ENCODE measurements at regions not wholly inside any gene's neighbourhood (a gene's known extent, or its start where the extent isn't known, plus 50 kb on each side); places are given as distances from the start of the nearest gene placed in this dataset.

DNA sequence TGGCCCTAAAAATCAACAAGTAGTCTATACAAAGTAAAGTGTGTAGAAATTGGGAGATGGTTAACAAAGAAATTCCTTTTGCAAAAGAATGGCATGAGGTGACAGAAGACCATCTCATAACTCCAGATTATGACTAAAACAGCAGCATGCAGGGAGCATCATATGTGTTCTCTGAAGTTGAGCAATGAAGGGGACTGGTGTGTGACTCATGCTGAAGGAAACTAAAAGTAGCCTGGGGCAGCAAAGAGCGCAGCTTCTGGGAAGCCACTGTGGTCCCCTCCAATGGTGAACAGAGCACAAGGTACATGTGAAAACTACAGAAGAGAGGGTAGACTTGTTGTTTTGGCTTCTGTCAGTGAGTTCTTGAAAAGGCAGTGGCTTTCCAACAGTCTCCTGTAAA, 133.4 kb downstream of the MACC1 start:
- Histone ChIP-seq H4K91ac (ENCODE audit: low read length) (no peak overlapping the region), H3K4me2 (ENCODE audit: low read length, poor library complexity, severe bottlenecking) (no peak overlapping the region), H2BK15ac (ENCODE audit: low read depth, poor library complexity, severe bottlenecking) (no peak overlapping the region), H3K9ac (ENCODE audit: low read length) (peak overlapping the region; percentile 78), H2BK120ac (ENCODE audit: low read depth, low read length) (no peak overlapping the region), H3K36me3 (ENCODE audit: control insufficient read depth in 1 of 2, insufficient read depth in 2 of 2, low read depth in 1 of 2, low read length in 2 of 2) (no peaks in the 10 kb centered on the region), H2BK5ac (ENCODE audit: low read depth, low read length, poor library complexity, severe bottlenecking) (no peak overlapping the region), H3K27ac (ENCODE audit: low read length, poor library complexity, severe bottlenecking) (no peak overlapping the region), H3K4me3 (ENCODE audit: insufficient read depth in 1 of 2, low read depth in 1 of 2, low read length in 2 of 2) (no peak overlapping the region), H2BK12ac (ENCODE audit: low read length in 2 of 2) (no peak overlapping the region), H2AK5ac (ENCODE audit: low read length, severe bottlenecking) (no peak overlapping the region), H3K18ac (ENCODE audit: low read depth in 1 of 2, low read length in 2 of 2) (peak overlapping the region in 1 of 2 experiments; percentile 12), H3K14ac (ENCODE audit: low read length in 2 of 2) (no peak overlapping the region), H3K4me1 (ENCODE audit: control insufficient read depth, insufficient read depth, low read depth, low read length) (no peaks in the 10 kb centered on the region), H3K79me1 (replicated peaks; ENCODE audit: low read length, poor library complexity, severe bottlenecking) (no peaks in the 10 kb centered on the region), H3K9me3 (ENCODE audit: control insufficient read depth, low read length) (no peaks in the 10 kb centered on the region), H3K27me3 (ENCODE audit: control insufficient read depth in 1 of 2, insufficient read depth in 1 of 2, low read length in 2 of 2) (no peaks in the 10 kb centered on the region), H4K8ac (ENCODE audit: low read length) (no peak overlapping the region), H3K4ac (ENCODE audit: low read depth in 1 of 2, low read length in 2 of 2) (no peak overlapping the region), H3K23ac (ENCODE audit: low read length in 2 of 2) (no peak overlapping the region), H2AFZ (ENCODE audit: low read depth, low read length) (no peak overlapping the region)
- WGBS, result 62% methylated on average over 1 of the region's 1 CpG
- DNase-seq, result peak; percentile 83

DNA sequence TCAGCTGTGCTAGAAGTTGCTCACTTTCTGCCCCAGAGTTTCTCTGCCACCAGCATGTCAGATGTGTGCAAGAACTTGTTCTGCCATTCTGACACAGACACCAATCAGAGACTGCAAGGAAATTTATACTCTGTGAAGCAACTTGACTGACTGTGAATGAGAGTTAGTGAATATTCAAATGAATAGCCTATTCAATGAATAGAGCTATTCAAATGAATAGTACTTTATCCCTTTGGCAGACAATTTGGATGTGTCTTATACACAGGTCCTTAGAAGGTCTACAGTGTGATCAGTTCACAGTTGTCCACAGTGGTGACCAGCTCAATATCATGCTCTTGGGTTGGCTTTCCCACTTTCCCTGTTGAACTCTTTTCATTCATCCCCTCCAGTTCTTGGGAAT, 138.1 kb downstream of the MACC1 start:
- H2BK5ac ChIP-seq (ENCODE audit: low read depth, low read length, poor library complexity, severe bottlenecking), result no peak overlapping the region
- H4K8ac ChIP-seq (ENCODE audit: low read length), result no peak overlapping the region
- no peaks in the 10 kb centered on the region for H3K36me3 ChIP-seq (ENCODE audit: control insufficient read depth in 1 of 2, insufficient read depth in 2 of 2, low read depth in 1 of 2, low read length in 2 of 2)
- H2AK5ac ChIP-seq (ENCODE audit: low read length, severe bottlenecking), result no peak overlapping the region
- DNase-seq, result no peak
- no peak overlapping the region for H2BK15ac ChIP-seq (ENCODE audit: low read depth, poor library complexity, severe bottlenecking)
- H3K27me3 ChIP-seq (ENCODE audit: control insufficient read depth in 1 of 2, insufficient read depth in 1 of 2, low read length in 2 of 2), result no peaks in the 10 kb centered on the region
- no peak overlapping the region for H3K23ac ChIP-seq (ENCODE audit: low read length in 2 of 2)
- H3K4me1 ChIP-seq (ENCODE audit: control insufficient read depth, insufficient read depth, low read depth, low read length), result no peaks in the 10 kb centered on the region
- H3K4me3 ChIP-seq (ENCODE audit: insufficient read depth in 1 of 2, low read depth in 1 of 2, low read length in 2 of 2), result no peak overlapping the region
- no peak overlapping the region for H3K18ac ChIP-seq (ENCODE audit: low read depth in 1 of 2, low read length in 2 of 2)
- H3K4ac ChIP-seq (ENCODE audit: low read depth in 1 of 2, low read length in 2 of 2), result no peak overlapping the region
- no peak overlapping the region for H2BK12ac ChIP-seq (ENCODE audit: low read length in 2 of 2)
- no peak overlapping the region for H3K14ac ChIP-seq (ENCODE audit: low read length in 2 of 2)
- H4K91ac ChIP-seq (ENCODE audit: low read length), result no peak overlapping the region
- no peak overlapping the region for H3K4me2 ChIP-seq (ENCODE audit: low read length, poor library complexity, severe bottlenecking)
- H2BK120ac ChIP-seq (ENCODE audit: low read depth, low read length), result no peak overlapping the region
- H3K9me3 ChIP-seq (ENCODE audit: control insufficient read depth, low read length), result no peaks in the 10 kb centered on the region
- H3K9ac ChIP-seq (ENCODE audit: low read length), result no peak overlapping the region
- H3K79me1 ChIP-seq (replicated peaks; ENCODE audit: low read length, poor library complexity, severe bottlenecking), result no peaks in the 10 kb centered on the region
- no peak overlapping the region for H2AFZ ChIP-seq (ENCODE audit: low read depth, low read length)
- H3K27ac ChIP-seq (ENCODE audit: low read length, poor library complexity, severe bottlenecking), result no peak overlapping the region

DNA sequence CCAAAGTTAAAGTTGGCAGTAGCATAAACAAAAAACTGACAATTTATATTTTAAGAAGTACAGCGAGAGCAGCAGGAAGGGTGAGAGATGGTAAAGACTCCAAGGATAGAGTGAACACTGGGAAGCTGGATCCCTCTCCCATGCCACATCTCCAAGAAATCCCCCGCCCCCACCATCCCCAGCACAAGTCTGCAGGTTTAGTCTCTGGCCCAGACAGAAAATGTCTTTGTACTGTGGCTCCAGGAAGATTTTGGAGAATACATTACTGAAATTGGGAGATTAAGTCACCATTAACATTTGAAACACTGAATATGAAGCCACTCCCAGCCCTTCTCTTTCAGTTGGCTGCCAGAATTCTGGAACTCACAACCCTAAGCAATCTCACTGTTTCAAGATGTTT, 140.3 kb downstream of the MACC1 start:
- no CpG with 5 or more reads among the region's 2 CpGs for WGBS

DNA sequence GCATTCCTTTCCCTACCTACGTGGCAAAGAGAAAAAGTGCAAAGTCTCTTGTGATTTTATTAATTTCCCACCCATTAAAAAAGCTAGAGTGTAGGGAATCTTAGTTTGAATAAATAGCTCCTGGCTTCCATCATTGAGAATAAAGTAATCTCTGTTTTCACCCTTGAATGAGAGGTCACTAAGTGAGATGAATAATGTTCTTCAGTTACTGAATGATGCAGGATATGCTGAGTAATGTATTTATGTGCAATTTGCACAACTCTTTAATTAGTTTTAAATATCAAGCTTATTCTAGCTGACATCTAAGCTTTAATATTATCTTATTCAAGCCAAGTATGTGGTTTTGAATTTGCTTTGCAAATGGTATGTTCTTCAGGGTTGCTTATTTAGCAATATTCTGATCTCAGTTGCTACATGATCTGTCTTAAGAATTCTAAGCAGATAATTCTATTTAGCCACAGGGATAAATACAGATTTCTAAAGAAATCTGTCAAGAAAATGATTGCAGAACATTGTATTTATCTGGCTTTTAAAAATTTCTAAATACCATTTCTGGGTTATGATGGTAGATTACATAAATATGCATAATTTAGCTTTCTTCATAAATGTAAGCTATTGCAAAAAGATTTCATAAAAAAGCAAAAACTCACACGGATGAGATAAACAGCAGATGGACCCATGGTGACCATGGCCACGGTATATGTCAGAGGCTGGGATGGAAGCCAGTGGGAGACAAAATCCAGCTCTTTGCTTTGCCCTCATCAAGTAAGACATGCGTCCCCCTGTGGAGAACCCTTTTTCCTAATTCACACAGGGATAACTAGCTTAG, 141.0 kb downstream of the MACC1 start:
- no peak overlapping the region for H3K4me3 ChIP-seq (ENCODE audit: insufficient read depth in 1 of 2, low read depth in 1 of 2, low read length in 2 of 2)
- no peak overlapping the region for H3K4me2 ChIP-seq (ENCODE audit: low read length, poor library complexity, severe bottlenecking)
- H2BK15ac ChIP-seq (ENCODE audit: low read depth, poor library complexity, severe bottlenecking), result no peak overlapping the region
- no peak overlapping the region for H2BK12ac ChIP-seq (ENCODE audit: low read length in 2 of 2)
- no peak overlapping the region for H2BK120ac ChIP-seq (ENCODE audit: low read depth, low read length)
- H4K8ac ChIP-seq (ENCODE audit: low read length), result no peak overlapping the region
- no peaks in the 10 kb centered on the region for H3K4me1 ChIP-seq (ENCODE audit: control insufficient read depth, insufficient read depth, low read depth, low read length)
- no peak overlapping the region for H2AK5ac ChIP-seq (ENCODE audit: low read length, severe bottlenecking)
- DNase-seq, result peak; percentile 2
- no peaks in the 10 kb centered on the region for H3K9me3 ChIP-seq (ENCODE audit: control insufficient read depth, low read length)
- no peak overlapping the region for H3K27ac ChIP-seq (ENCODE audit: low read length, poor library complexity, severe bottlenecking)
- no peak overlapping the region for H3K4ac ChIP-seq (ENCODE audit: low read depth in 1 of 2, low read length in 2 of 2)
- H3K18ac ChIP-seq (ENCODE audit: low read depth in 1 of 2, low read length in 2 of 2), result no peak overlapping the region
- H3K27me3 ChIP-seq (ENCODE audit: control insufficient read depth in 1 of 2, insufficient read depth in 1 of 2, low read length in 2 of 2), result no peaks in the 10 kb centered on the region
- no peaks in the 10 kb centered on the region for H3K79me1 ChIP-seq (replicated peaks; ENCODE audit: low read length, poor library complexity, severe bottlenecking)
- peak overlapping the region; percentile 28 for H3K9ac ChIP-seq (ENCODE audit: low read length)
- H3K23ac ChIP-seq (ENCODE audit: low read length in 2 of 2), result no peak overlapping the region
- 84% methylated on average over 3 of the region's 4 CpGs for WGBS
- H2BK5ac ChIP-seq (ENCODE audit: low read depth, low read length, poor library complexity, severe bottlenecking), result no peak overlapping the region
- no peak overlapping the region for H3K14ac ChIP-seq (ENCODE audit: low read length in 2 of 2)
- H4K91ac ChIP-seq (ENCODE audit: low read length), result no peak overlapping the region
- no peak overlapping the region for H2AFZ ChIP-seq (ENCODE audit: low read depth, low read length)
- no peaks in the 10 kb centered on the region for H3K36me3 ChIP-seq (ENCODE audit: control insufficient read depth in 1 of 2, insufficient read depth in 2 of 2, low read depth in 1 of 2, low read length in 2 of 2)

More for the DNA sequence above, 140.3 kb downstream of the MACC1 start:
- no peaks in the 10 kb centered on the region for H3K79me1 ChIP-seq (replicated peaks; ENCODE audit: low read length, poor library complexity, severe bottlenecking)
- H2BK5ac ChIP-seq (ENCODE audit: low read depth, low read length, poor library complexity, severe bottlenecking), result no peak overlapping the region
- no peak overlapping the region for H3K4me2 ChIP-seq (ENCODE audit: low read length, poor library complexity, severe bottlenecking)
- H2BK120ac ChIP-seq (ENCODE audit: low read depth, low read length), result no peak overlapping the region
- no peak overlapping the region for H3K27ac ChIP-seq (ENCODE audit: low read length, poor library complexity, severe bottlenecking)
- H2BK12ac ChIP-seq (ENCODE audit: low read length in 2 of 2), result no peak overlapping the region
- no peak overlapping the region for H3K4me3 ChIP-seq (ENCODE audit: insufficient read depth in 1 of 2, low read depth in 1 of 2, low read length in 2 of 2)
- no peaks in the 10 kb centered on the region for H3K4me1 ChIP-seq (ENCODE audit: control insufficient read depth, insufficient read depth, low read depth, low read length)
- H3K14ac ChIP-seq (ENCODE audit: low read length in 2 of 2), result no peak overlapping the region
- H3K18ac ChIP-seq (ENCODE audit: low read depth in 1 of 2, low read length in 2 of 2), result no peak overlapping the region
- no peak overlapping the region for H2BK15ac ChIP-seq (ENCODE audit: low read depth, poor library complexity, severe bottlenecking)
- no peak overlapping the region for H3K23ac ChIP-seq (ENCODE audit: low read length in 2 of 2)
- peak overlapping the region; percentile 28 for H3K9ac ChIP-seq (ENCODE audit: low read length)
- H4K91ac ChIP-seq (ENCODE audit: low read length), result no peak overlapping the region
- no peak overlapping the region for H3K4ac ChIP-seq (ENCODE audit: low read depth in 1 of 2, low read length in 2 of 2)
- H3K36me3 ChIP-seq (ENCODE audit: control insufficient read depth in 1 of 2, insufficient read depth in 2 of 2, low read depth in 1 of 2, low read length in 2 of 2), result no peaks in the 10 kb centered on the region
- H2AFZ ChIP-seq (ENCODE audit: low read depth, low read length), result no peak overlapping the region
- no peaks in the 10 kb centered on the region for H3K27me3 ChIP-seq (ENCODE audit: control insufficient read depth in 1 of 2, insufficient read depth in 1 of 2, low read length in 2 of 2)
- H4K8ac ChIP-seq (ENCODE audit: low read length), result no peak overlapping the region
- H2AK5ac ChIP-seq (ENCODE audit: low read length, severe bottlenecking), result no peak overlapping the region
- H3K9me3 ChIP-seq (ENCODE audit: control insufficient read depth, low read length), result no peaks in the 10 kb centered on the region
- DNase-seq, result no peak

Data from mesenchymal stem cell (in vitro differentiated cells and primary cell).